GDM1 (cell line): ENCODE measurements at regions not wholly inside any gene's neighbourhood (a gene's known extent, or its start where the extent isn't known, plus 50 kb on each side); places are given as distances from the start of the nearest gene placed in this dataset.
"Not testable (repeated sequence)": the region's sequence is repeated elsewhere in the genome, so short reads cannot be mapped to it uniquely, and the experiment has no call there.

Source experiments
- DNase-seq: peaks from one replicate; lab custom pipeline; 2025; lab: John Stamatoyannopoulos, UW

GRCh38 chr16:64102654-64103053, 1019.2 kb downstream of the CDH11 start:
- DNase-seq, result no peak

DNA sequence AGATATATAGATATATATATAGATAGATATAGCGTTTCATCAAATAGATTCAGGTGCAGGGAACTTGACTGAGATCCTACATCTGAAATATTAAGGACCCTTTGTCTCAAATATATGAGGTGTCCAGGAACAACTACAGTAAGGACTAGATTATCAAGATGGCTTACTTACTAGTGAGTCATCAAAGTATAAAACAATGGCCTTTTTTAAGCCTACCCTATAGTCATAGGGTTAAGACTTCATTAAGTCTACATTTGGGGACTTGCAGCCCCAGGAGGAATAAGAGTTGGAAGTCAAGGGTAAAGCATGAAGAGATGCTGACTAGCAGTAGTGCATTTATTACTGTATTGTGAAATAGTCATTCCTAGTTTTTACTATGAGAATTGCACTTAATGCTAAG, 1023.4 kb downstream of the CDH11 start:
- DNase-seq, result no peak

DNA sequence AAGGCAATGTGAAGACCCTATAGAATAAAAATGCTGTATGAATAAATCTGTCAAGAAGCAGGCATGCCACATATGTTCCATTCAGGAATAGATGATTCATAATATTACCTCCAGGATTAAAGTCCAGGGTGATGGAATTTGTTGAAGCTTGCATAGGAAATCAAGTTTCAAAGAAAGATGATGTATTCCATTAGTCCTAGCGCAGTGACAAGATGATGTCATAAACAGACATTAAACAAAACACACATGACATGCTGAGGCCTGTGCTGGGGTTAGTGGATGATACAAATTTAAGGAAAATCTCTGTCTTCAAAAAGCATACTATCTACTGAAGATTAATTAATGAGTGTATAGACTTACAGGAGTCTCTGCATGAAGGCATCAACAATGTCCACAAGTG, 1025.2 kb downstream of the CDH11 start:
- no peak for DNase-seq

DNA sequence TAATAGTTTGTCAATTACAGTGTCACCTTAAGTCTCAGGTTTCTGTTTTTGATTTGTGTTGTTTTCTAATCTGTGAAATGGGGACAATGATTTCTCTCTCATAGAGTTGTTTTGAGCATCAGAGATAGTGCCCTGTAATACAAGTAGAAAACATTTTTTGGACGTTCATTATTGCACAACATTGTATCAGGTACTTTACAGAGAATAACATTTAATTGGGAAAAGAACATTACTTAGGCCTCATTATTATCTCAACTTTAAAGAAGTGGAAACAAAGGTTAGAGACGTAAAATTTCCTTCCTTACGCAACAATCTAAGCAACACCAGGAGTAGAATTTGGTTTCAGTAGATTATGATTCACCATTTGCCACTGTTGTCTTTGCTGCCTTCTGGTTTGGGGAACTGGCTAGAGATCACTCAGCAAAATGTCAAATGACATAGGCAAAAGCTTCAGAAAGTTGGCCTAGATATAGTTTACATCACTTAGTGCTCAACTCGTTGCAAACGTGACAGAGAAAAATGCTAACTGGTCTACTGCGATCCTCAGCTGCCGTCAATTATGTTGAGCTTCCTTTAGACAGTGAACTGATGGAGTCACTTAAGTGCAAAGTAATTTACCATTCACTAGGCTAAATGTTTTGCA, 1026.8 kb downstream of the CDH11 start:
- no peak for DNase-seq

DNA sequence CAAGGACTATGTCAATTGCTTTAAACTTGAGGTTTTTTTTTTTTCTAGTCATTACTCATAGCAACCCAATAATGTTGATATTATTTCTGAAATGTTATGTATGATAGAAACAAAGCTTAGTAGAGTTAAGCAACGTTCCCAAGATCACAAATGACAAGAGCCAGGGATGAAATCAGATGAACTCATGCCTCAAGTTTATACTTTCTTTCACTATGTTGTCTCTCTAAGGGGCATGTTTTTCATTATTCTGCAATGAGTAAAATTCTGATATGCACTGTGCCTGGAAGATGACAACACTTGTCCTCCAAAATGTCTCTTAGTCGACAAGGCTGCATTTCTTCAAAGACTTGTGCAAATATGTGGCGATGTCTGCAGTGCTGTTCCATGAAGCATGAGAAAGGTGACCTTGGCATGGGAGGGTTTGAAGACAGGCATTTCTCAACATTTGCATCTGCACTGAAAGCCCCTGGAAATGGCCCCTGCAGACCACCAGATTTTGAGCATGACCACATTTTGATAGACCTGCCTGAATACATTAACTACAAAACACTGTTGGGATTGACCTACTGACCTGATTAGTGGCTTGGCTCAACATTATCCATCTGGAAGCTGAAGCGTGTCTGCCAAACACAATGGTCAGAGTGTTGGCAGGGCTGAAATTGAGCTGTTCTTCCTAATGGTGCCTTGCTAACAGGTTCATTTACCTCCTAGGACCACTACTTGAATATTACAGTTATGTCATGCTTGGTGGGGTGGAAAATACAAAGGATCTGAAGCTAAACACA, 1027.5 kb downstream of the CDH11 start:
- DNase-seq, result no peak

DNA sequence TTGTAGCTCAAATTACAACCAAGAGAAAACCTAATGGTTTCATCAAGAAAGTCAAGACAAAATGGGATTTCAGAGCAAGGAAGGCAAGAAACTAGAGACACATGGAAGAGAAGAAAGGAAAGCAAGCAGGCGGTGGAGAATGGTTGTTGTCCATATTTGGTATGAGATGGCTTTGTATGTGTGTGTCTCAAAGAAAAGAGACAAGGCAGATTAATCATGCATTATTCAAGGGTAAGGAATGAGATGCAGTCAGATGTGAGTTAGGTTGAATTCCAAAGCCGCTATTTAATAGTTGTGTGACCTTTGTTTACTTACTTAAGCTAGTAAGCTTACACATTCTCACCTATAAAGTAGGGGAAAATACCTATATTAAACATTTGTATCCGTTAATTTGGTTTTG, 1029.6 kb downstream of the CDH11 start:
- DNase-seq, result no peak

- no peak for DNase-seq
Observed at GRCh38 chr16:64090327-64090726, 1031.5 kb downstream of the CDH11 start.

- DNase-seq, result no peak
Observed at GRCh38 chr16:64089697-64090096, 1032.2 kb downstream of the CDH11 start.

GRCh38 chr16:64088838-64089237, 1033.0 kb downstream of the CDH11 start:
- DNase-seq, result no peak

DNA sequence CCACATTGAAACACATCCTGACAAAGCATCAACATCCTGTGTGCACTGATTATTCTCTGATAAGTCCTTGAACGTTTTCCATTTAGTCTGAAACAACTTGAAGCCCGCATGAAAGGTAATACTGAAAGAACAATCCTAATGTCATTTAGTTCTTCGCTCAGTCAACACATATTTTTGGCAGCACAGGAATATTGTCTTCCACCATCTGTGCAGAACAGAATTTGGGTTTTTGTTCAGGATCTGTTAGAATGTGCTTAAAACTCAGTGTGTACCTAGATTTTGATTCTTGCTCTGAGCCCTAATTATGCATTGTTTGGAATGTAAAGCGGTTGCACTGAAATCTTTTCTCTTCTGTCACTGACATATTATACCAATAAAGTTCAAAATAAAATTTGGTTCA, 1036.6 kb downstream of the CDH11 start:
- no peak for DNase-seq

DNA sequence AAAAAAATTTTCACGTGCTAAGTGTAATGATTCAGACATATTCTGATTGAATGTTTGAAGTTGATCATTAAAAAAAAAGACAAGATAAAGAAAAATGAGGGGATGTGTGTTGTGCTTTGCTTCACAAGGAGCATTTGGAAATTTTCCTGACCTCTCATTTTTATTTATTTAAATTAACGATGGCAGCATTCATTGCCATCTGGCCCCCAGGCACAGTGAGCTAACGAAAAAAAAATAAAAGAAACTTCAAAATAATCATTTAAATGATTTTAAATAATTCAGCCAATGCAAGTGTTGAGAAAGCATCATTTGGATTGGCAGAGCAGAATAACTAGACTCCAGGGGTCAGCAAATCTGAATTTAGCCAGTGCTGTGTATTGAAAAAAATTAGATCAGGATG, 1037.2 kb downstream of the CDH11 start:
- DNase-seq, result no peak

DNA sequence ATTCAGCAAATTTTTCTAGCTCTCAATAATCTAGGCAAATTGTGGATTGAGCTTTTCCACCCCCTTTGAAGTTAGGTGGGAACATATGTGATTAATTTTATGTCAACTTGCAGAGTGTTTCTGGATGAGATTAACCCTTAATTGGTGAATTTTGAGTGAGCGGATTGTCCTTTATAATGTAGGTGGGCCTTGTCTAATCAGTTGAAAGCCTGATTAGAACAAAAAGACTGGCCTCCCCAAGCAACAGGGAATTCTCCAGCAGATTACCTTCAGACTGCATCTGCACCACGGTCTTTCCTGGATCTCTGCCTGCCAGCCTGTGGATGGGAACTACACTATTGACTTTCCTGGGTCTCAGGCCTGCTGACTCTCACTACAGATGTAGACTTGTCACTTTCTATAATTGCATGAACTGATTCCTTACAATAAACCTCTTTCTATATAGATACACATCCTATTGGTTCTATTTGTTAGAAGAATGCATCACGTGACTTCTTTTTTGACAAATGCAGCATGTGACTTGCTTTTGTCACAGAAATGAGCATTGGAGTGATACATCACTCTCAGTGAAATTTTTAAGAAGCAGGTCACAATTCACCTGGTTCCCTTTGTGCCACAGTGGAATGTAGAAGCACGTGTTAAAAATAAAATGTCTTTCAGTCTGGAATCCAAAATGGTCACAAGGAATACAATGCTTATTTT, 1038.3 kb downstream of the CDH11 start:
- no peak for DNase-seq

DNA sequence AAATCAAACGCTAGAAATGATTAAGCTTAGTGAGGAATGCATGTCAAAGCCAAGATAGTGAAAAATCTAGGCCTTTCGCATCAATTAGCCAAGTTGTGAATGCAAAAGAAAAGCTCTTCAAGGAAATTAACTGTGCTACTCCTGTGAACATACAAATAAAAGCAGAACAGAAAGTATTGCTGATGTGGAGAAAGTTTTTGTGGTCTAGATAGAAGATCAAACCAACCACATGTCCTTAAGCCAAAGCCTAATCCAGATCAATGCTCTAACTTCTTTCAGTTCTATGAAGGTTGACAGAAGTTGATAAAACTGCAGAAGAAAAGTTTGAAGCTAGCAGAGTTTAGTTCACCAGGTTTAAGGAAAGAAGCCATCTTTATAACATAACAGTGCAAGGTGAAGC, 1044.6 kb downstream of the CDH11 start:
- DNase-seq, result no peak

GRCh38 chr16:64074706-64075105, 1047.2 kb downstream of the CDH11 start:
- DNase-seq, result no peak

- not testable (repeated sequence) for DNase-seq
Observed at GRCh38 chr16:64072131-64072730, 1049.6 kb downstream of the CDH11 start.

DNA sequence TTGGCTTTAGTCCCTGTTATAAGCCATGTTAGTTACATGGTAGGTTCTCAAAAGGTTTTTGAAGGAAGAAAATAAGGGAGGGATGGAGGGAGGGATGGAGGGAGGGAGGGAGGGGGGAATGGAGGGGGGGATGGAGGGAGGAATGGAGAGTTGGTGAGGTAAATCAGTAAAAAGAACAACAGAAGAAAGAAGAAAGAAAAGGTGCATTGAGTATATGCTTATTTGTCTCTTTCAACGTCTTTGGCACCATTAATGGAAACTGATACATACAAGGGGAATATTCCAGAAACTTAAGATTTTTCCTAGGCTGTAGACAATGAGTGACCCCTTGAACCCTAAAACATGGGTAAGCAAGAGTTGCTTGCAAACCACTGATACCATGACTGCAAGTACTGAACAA, 1056.3 kb downstream of the CDH11 start:
- DNase-seq, result no peak

- DNase-seq, result no peak
Observed at GRCh38 chr16:64061621-64062020, 1060.2 kb downstream of the CDH11 start.

- DNase-seq, result no peak
Observed at GRCh38 chr16:64060631-64061030, 1061.2 kb downstream of the CDH11 start.

GRCh38 chr16:64058685-64059084, 1063.2 kb downstream of the CDH11 start:
- DNase-seq, result no peak

GRCh38 chr16:64051824-64052223, 1070.0 kb downstream of the CDH11 start:
- no peak for DNase-seq

- DNase-seq, result no peak
Observed at GRCh38 chr16:64047878-64048277, 1074.0 kb downstream of the CDH11 start.

GRCh38 chr16:64047207-64047606, 1074.7 kb downstream of the CDH11 start:
- DNase-seq, result no peak

DNA sequence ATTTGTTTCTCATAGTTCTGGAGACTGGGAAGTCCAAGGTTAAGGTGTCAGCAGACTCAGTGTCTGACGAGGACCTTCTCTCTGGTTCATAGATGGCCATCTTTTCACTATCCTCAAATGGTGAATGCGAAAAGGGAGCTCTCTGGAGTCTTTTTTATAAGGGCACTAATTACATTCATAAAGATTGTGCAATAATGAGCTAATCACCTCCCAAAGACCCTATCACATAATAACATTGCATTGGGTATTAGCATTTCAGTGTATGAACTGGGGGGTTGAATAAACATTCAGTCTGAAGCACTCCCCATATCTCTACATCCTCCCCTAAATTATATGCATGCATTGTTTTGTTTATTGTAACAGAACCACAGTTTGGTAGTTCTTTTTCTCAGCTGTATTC, 1086.5 kb downstream of the CDH11 start:
- no peak for DNase-seq
